Suprapubic skin (tissue), 4 donors: ENCODE measurements at regions not wholly inside any gene's neighbourhood (a gene's known extent, or its start where the extent isn't known, plus 50 kb on each side); places are given as distances from the start of the nearest gene placed in this dataset.

ENCODE experiments used
- DNase-seq, 2 donors: peaks; one replicate each; pipeline ENCODE4 v3.0.0-alpha.2; 2019; ENCODE audit warnings: low spot score in 2 of 2
- H3K27ac ChIP-seq: fragments of 200-600 bp; sonication (generic); one replicate; pipeline ENCODE4 v1.5.1; 2019
- H3K27me3 ChIP-seq: fragments of 200-600 bp; sonication (generic); one replicate; pipeline ENCODE4 v1.5.1; 2019
- H3K36me3 ChIP-seq: fragments of 200-600 bp; sonication (generic); one replicate; pipeline ENCODE4 v1.5.1; 2019
- H3K4me1 ChIP-seq: fragments of 200-600 bp; sonication (generic); one replicate; pipeline ENCODE4 v1.5.1; 2019
- H3K4me3 ChIP-seq: fragments of 200-600 bp; sonication (generic); one replicate; pipeline ENCODE4 v1.5.1; 2019; ENCODE audit warnings: mild to moderate bottlenecking
- H3K9me3 ChIP-seq: fragments of 200-600 bp; sonication (generic); one replicate; pipeline ENCODE4 v1.5.1; 2019
- CTCF ChIP-seq, 2 donors: fragments of 200-600 bp in 1 of 2; fragments of 450-650 bp in 1 of 2; sonication (generic) in 1 of 2; IDR thresholded peaks; one replicate each; pipeline ENCODE4 v1.5.1; 2016 to 2019; ENCODE audit warnings: antibody characterized with exemption in 2 of 2, mild to moderate bottlenecking in 1 of 2, moderate library complexity in 1 of 2
- EP300 ChIP-seq: sonication (generic); formaldehyde crosslinking; IDR thresholded peaks from one replicate; pipeline ENCODE4 v1.6.1; 2017; ENCODE audit warnings: antibody characterized with exemption
- POLR2A ChIP-seq, 2 donors: fragments of 450-650 bp; IDR thresholded peaks; one replicate each; pipeline ENCODE4 v1.6.1; 2017; ENCODE audit warnings: antibody characterized with exemption in 2 of 2, mild to moderate bottlenecking in 2 of 2, moderate library complexity in 2 of 2
- POLR2AphosphoS5 ChIP-seq, 3 donors: sonication (generic); formaldehyde crosslinking; IDR thresholded peaks; one replicate each; pipeline ENCODE4 v1.6.1; 2017; ENCODE audit warnings: antibody characterized with exemption in 3 of 3
- WGBS: methylation state at CpG from one replicate; pipeline ENCODE4 v1.1.5; 2018; 5-methylcytosine and 5-hydroxymethylcytosine counted together

GRCh38 chr13:105979131-105980011, 556.1 kb downstream of the EFNB2 start:
- no peak for DNase-seq
- Histone ChIP-seq H3K36me3 (no peaks in the 10 kb centered on the region), H3K9me3 (no peaks in the 10 kb centered on the region), H3K4me1 (peaks cover 6% of the 10 kb centered on the region), H3K27me3 (no peaks in the 10 kb centered on the region), H3K27ac (peak overlapping the region; percentile 14), H3K4me3 (no peak overlapping the region)
- WGBS = 77% methylated on average over 12 of the region's 12 CpGs
- TF ChIP-seq POLR2AphosphoS5 (IDR thresholded peaks at IDR 0.05) (no peak), POLR2A (IDR thresholded peaks at IDR 0.05) (no peak), CTCF (IDR thresholded peaks at IDR 0.05) (no peak), EP300 (no peak)

GRCh38 chr13:105974380-105974779, 561.1 kb downstream of the EFNB2 start:
- no peak overlapping the region for H3K4me3 ChIP-seq
- no peak overlapping the region for H3K27ac ChIP-seq
- H3K27me3 ChIP-seq = no peaks in the 10 kb centered on the region
- WGBS = 92% methylated on average over 1 of the region's 1 CpG
- no peak for DNase-seq
- H3K36me3 ChIP-seq = no peaks in the 10 kb centered on the region
- H3K9me3 ChIP-seq = no peaks in the 10 kb centered on the region
- peaks cover 21% of the 10 kb centered on the region for H3K4me1 ChIP-seq
- no peak for TF ChIP-seq POLR2A (IDR thresholded peaks at IDR 0.05)
- TF ChIP-seq EP300 = no peak

DNA sequence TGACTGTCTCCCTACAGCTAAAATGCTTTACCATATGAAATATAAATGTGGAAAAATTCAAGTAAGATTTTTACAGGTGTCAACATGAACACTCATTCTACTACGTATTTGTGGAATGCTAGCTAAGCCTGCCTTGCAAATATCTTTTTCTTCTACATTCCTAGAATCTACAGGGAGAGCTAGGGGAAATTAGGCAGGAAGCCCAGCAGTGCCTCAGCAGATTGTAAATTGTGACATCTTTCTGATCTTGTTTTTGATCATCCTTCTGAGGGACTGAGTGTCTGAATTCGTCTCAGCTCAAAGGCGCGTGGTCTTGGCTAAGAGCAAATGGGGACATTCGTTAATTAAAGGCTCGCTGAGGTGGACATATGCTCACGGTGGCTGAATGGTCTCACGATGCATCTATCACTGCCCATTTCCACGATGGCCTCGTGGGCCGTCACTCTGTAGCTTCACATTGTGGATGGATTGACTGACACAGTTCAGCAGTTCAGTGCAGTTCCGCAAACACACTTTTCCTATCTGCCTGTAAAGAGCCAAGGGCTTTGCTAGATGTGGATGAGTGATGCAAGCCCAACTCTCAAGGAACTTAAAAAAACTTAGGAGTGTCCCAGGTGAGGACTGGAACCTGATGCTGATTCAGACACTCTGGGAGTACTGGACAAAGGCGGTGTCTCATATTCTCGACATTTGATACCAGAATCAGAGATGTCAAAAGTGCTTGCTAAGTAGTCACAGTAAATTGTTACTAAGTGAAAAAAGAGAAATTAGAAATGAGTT, 562.5 kb downstream of the EFNB2 start:
- DNase-seq = no peak
- Histone ChIP-seq H3K36me3 (no peaks in the 10 kb centered on the region), H3K4me1 (peaks cover 20% of the 10 kb centered on the region), H3K27me3 (no peaks in the 10 kb centered on the region), H3K4me3 (no peak overlapping the region), H3K27ac (no peak overlapping the region), H3K9me3 (no peaks in the 10 kb centered on the region)
- WGBS = 56% methylated on average over 14 of the region's 14 CpGs
- TF ChIP-seq CTCF (IDR thresholded peaks at IDR 0.05) (no peak), EP300 (no peak), POLR2AphosphoS5 (IDR thresholded peaks at IDR 0.05) (no peak), POLR2A (IDR thresholded peaks at IDR 0.05) (no peak)

DNA sequence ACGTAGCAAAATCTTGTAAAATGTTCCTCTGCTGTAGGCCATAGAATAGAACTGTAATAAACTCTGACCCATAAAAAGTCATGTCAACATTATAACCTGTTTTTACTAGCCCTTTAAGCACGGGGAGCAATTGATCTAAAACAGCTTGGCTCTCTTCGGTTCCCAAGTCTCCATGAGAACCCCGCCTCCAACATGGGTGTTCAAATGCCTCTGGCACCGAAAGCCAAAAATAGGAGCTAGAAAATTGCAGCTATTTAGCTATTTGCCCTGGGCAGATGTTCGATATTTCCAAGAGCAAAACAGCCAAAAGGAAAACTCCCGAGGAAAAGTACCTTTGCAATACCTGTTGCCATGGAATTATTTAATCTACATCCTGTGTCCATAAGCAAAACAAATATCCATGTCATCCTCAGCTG, 563.1 kb downstream of the EFNB2 start:
- 30% methylated on average over 7 of the region's 7 CpGs for WGBS
- Histone ChIP-seq H3K27ac (no peak overlapping the region), H3K27me3 (no peaks in the 10 kb centered on the region), H3K9me3 (no peaks in the 10 kb centered on the region), H3K4me1 (peaks cover 20% of the 10 kb centered on the region), H3K4me3 (no peak overlapping the region), H3K36me3 (no peaks in the 10 kb centered on the region)
- DNase-seq = no peak
- TF ChIP-seq POLR2AphosphoS5 (IDR thresholded peaks at IDR 0.05) (no peak), CTCF (IDR thresholded peaks at IDR 0.05) (no peak), EP300 (no peak), POLR2A (IDR thresholded peaks at IDR 0.05) (no peak)

GRCh38 chr13:105971738-105972137, 563.7 kb downstream of the EFNB2 start:
- Histone ChIP-seq H3K36me3 (no peaks in the 10 kb centered on the region), H3K9me3 (no peaks in the 10 kb centered on the region), H3K27ac (no peak overlapping the region), H3K4me1 (peaks cover 20% of the 10 kb centered on the region), H3K27me3 (no peaks in the 10 kb centered on the region), H3K4me3 (no peak overlapping the region)
- WGBS = 43% methylated on average over 3 of the region's 3 CpGs
- TF ChIP-seq POLR2A (IDR thresholded peaks at IDR 0.05) (no peak), CTCF (IDR thresholded peaks at IDR 0.05) (no peak), POLR2AphosphoS5 (IDR thresholded peaks at IDR 0.05) (no peak), EP300 (no peak)
- no peak for DNase-seq
